HFFc6 (cell line): ENCODE measurements at regions not wholly inside any gene's neighbourhood (a gene's known extent, or its start where the extent isn't known, plus 50 kb on each side); places are given as distances from the start of the nearest gene placed in this dataset.

Experiments used
- DNase-seq: peaks from one replicate; pipeline ENCODE4 v3.0.0-alpha.2; 2018
- H3K27ac Mint-ChIP-seq: 2 replicates; pipeline ENCODE4 v1.8.0; 2020; ENCODE audit warnings: mild to moderate bottlenecking, mixed read lengths
- H3K27me3 Mint-ChIP-seq: 2 replicates; pipeline ENCODE4 v1.8.0; 2021; ENCODE audit warnings: mild to moderate bottlenecking, moderate library complexity, mixed read lengths; ENCODE audit not compliant: insufficient read depth
- H3K36me3 Mint-ChIP-seq: 2 replicates; pipeline ENCODE4 v1.8.0; 2021; ENCODE audit warnings: low read depth, mixed read lengths
- H3K4me1 Mint-ChIP-seq: 2 replicates; pipeline ENCODE4 v1.8.0; 2020; ENCODE audit warnings: low read depth, mixed read lengths
- H3K4me3 Mint-ChIP-seq: 2 replicates; pipeline ENCODE4 v1.8.0; 2020; ENCODE audit warnings: mild to moderate bottlenecking, moderate library complexity, mixed read lengths
- H3K9me3 Mint-ChIP-seq: 2 replicates; pipeline ENCODE4 v1.8.0; 2020; ENCODE audit warnings: mild to moderate bottlenecking, mixed read lengths
- TF ChIP-seq, protein P1 (sequence below): fragments of 200-600 bp; sonication (generic); IDR thresholded peaks from 2 replicates; pipeline ENCODE4 v1.5.0; 2021; ENCODE audit warnings: antibody characterized with exemption, mild to moderate bottlenecking

DNA sequence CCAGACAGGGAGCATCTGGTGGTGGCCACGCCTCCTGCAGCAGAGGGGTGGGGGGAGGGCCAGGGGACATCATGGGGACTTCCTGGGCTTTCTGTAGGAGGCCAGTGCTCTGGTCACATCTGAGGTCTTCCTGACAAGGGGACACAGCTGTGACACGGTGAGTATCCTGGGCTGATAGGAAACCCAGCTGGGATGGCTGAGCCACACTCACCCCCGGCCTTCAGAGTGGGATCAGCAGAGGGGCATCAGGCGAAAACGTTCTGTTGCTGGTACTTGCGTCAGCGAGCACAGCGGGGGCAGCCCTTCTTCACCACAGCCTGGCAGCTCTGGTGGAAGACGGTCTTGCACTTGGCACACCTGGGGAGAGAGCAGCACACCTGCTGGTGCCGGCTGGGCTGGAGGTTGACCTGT is 122.9 kb upstream of the SMURF2 start:
- Mint-ChIP-seq H3K4me3 (no peak overlapping the region), H3K9me3 (no peaks in the 10 kb centered on the region), H3K27me3 (peaks cover 1% of the 10 kb centered on the region; the same call in 1 of the 2 replicates), H3K27ac (no peak overlapping the region), H3K36me3 (no peaks in the 10 kb centered on the region; the same call in 1 of the 2 replicates), H3K4me1 (no peaks in the 10 kb centered on the region)
- TF ChIP-seq, protein P1, sequence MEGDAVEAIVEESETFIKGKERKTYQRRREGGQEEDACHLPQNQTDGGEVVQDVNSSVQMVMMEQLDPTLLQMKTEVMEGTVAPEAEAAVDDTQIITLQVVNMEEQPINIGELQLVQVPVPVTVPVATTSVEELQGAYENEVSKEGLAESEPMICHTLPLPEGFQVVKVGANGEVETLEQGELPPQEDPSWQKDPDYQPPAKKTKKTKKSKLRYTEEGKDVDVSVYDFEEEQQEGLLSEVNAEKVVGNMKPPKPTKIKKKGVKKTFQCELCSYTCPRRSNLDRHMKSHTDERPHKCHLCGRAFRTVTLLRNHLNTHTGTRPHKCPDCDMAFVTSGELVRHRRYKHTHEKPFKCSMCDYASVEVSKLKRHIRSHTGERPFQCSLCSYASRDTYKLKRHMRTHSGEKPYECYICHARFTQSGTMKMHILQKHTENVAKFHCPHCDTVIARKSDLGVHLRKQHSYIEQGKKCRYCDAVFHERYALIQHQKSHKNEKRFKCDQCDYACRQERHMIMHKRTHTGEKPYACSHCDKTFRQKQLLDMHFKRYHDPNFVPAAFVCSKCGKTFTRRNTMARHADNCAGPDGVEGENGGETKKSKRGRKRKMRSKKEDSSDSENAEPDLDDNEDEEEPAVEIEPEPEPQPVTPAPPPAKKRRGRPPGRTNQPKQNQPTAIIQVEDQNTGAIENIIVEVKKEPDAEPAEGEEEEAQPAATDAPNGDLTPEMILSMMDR = no peak
- DNase-seq = no peak

DNA sequence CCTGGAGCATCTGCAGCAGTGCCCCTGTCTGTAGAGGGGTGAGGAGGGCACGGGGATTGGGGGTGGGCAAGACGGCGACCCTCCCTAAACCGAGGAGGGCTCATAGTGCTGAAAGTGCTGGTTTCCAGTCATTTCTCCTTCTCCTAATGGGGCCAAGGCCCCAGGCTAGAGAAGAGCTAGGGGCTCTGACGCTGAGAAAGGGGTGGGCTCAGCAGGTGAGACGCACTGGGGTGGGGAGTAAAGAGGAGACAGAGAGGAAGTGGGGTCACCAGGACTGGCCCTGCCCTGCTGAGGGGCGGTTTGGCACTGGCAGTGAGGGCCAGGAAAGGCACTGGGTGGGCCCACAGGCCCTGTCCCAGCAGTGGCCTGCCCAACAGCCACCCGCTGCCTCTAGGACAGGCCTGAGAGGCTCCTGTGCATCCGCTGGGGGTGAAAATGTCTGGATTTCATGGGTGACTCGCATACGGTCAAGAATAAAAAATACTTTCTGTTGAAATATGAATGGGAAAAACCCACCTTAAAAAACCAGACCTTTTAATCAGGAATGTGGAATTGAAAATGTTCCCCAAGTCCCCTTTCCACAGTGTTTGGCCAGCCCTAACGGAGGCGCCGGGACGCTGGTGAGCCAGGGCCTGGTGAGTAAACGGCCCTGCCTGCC is 122.4 kb upstream of the SMURF2 start:
- TF ChIP-seq, protein P1 = no peak
- Mint-ChIP-seq H3K4me1 (no peaks in the 10 kb centered on the region), H3K9me3 (no peaks in the 10 kb centered on the region), H3K27me3 (peaks cover 6% of the 10 kb centered on the region; the same call in 1 of the 2 replicates), H3K4me3 (no peak overlapping the region), H3K36me3 (no peaks in the 10 kb centered on the region; the same call in 1 of the 2 replicates), H3K27ac (no peak overlapping the region)
- no peak for DNase-seq

DNA sequence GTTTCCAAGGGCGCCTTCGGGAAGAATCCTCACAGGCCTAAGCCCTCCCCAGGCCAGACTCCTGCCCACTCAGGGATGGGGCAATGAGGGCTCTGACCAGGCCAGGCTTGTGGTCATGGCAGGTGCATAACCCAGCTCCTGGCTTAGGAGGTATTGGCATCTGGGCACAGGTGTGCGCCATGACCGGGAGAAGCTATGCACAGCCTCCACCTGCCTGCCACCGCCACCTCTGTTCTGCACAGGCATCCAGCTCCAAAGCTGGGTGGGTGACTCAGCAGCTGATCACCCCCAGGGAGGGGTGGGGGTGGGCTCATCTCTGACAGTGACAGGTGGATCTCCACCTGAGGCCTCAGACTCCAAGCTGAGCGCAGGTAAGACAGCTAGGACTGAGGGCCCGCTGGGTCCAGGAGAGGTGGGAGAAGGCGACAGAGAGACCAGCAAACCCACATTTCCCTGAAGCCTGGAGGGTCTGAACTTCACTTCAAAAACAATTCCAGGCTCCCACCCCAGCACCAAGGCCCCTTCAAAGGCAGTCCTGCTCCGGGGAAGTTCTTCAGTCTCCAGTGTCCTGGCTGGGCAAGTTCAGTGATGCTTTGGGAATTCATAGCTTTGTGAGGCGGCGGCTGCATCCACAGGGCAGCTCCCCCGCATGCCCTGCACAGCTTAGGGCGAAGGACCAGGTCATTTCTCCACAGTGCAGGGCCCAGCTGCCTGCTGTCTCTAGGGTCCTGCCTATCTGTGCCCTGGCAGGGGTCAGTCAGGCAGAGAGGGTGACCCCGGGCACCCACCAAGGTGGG is 121.6 kb upstream of the SMURF2 start:
- no peaks in the 10 kb centered on the region; the same call in 1 of the 2 replicates for H3K36me3 Mint-ChIP-seq
- DNase-seq = no peak
- H3K4me3 Mint-ChIP-seq = no peak overlapping the region
- H3K27me3 Mint-ChIP-seq = peaks cover 6% of the 10 kb centered on the region; the same call in 1 of the 2 replicates
- TF ChIP-seq, protein P1 = no peak
- H3K4me1 Mint-ChIP-seq = no peaks in the 10 kb centered on the region
- no peaks in the 10 kb centered on the region for H3K9me3 Mint-ChIP-seq
- H3K27ac Mint-ChIP-seq = no peak overlapping the region

DNA sequence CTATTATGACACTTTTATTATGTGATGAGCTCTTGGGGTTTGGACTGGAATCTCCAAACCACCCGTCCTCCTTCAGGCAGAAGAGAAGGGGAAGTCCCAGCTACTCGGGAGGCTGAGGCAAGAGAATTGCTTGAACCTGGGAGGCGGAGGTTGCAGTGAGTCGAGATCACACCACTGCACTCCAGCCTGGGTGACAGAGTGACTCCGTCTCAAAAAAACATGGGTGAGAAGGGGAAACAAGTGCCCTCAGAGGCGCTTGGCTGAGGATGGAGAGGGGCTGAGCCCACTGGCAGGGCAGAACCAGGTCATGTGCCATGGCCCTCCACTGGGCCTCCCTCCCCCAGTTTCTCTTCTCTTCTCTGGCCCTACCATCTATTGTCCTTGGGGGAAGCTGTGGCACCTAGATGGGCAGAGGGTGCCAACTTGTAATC is 120.9 kb upstream of the SMURF2 start:
- no peaks in the 10 kb centered on the region for H3K9me3 Mint-ChIP-seq
- peaks cover under 1% of the 10 kb centered on the region; the same call in 1 of the 2 replicates for H3K4me1 Mint-ChIP-seq
- TF ChIP-seq, protein P1 = no peak
- no peaks in the 10 kb centered on the region; the same call in 1 of the 2 replicates for H3K36me3 Mint-ChIP-seq
- no peak for DNase-seq
- H3K4me3 Mint-ChIP-seq = no peak overlapping the region
- H3K27me3 Mint-ChIP-seq = peaks cover 6% of the 10 kb centered on the region; the same call in 1 of the 2 replicates
- no peak overlapping the region for H3K27ac Mint-ChIP-seq

DNA sequence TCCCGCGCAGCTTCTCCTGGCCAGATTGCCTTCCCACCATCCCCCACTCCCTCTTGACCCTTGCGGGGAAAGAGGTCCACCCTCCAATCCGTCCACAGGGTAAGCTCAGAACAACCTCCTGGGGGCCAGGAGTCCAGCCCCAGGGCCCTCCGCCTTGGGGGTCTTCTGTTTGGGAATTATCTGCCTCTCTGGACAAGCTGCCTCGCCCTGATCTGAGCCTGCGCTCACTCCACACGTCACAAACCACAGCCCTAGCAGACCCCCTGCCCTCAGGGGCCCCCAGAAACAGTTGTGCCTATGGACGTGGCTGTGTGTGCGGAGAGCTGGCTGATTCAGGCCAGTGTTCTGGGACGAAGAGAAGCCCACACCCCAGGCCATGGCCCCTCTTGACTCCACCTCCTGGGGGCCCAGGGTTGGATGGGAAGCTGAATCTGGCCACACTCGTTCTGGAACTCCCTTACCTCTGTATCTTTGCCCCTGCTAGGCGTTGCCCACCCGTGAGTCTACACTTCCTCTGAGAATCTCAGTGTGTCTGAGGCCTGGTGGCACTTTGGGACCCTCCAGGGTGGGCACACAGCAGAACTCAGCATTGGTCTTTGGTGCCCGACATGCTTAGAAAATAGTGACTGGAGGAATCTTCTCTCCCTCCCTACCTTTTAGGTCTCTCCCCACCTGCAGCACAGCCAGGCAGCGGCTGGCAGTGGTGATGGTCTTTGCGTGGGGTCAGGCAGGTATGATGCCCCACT is 119.9 kb upstream of the SMURF2 start:
- H3K27ac Mint-ChIP-seq = peak overlapping the region; percentile 33; the same call in 1 of the 2 replicates
- H3K4me3 Mint-ChIP-seq = peak overlapping the region; percentile 9; the same call in 1 of the 2 replicates
- H3K4me1 Mint-ChIP-seq = peaks cover 11% of the 10 kb centered on the region
- H3K27me3 Mint-ChIP-seq = peaks cover 8% of the 10 kb centered on the region; the same call in 1 of the 2 replicates
- DNase-seq = no peak
- TF ChIP-seq, protein P1 = no peak
- H3K36me3 Mint-ChIP-seq = no peaks in the 10 kb centered on the region; the same call in 1 of the 2 replicates
- no peaks in the 10 kb centered on the region for H3K9me3 Mint-ChIP-seq
